Small intestine (tissue), 7 donors: ENCODE measurements at regions not wholly inside any gene's neighbourhood (a gene's known extent, or its start where the extent isn't known, plus 50 kb on each side); places are given as distances from the start of the nearest gene placed in this dataset.

Experiments used
- DNase-seq, 2 donors: peaks; one replicate each; pipeline versions ENCODE4 v3.0.0 to v3.0.0-alpha.2; 2013
- FAIRE-seq: peaks from 2 replicates; lab custom pipeline; 2012; peaks lifted over from hg19 to GRCh38; lab: Jason Lieb, UNC
- H3K27ac ChIP-seq, 3 donors: one replicate each; pipeline ENCODE4 v1.5.1; 2013; ENCODE audit warnings: low read length in 2 of 3, mild to moderate bottlenecking in 2 of 3, control low read depth in 1 of 3, inconsistent platforms in 1 of 3, low read depth in 1 of 3, moderate library complexity in 1 of 3
- H3K27me3 ChIP-seq, 3 donors: one replicate each; pipeline ENCODE4 v1.6.1; 2013; ENCODE audit warnings: low read length in 3 of 3, inconsistent platforms in 1 of 3; ENCODE audit not compliant: control insufficient read depth in 3 of 3, insufficient read depth in 3 of 3
- H3K36me3 ChIP-seq, 3 donors: one replicate each; pipeline ENCODE4 v1.6.1; 2013; ENCODE audit warnings: low read length in 3 of 3, inconsistent platforms in 1 of 3, low read depth in 1 of 3, mild to moderate bottlenecking in 1 of 3, moderate library complexity in 1 of 3; ENCODE audit not compliant: control insufficient read depth in 3 of 3, insufficient read depth in 2 of 3
- H3K4me1 ChIP-seq, 3 donors: one replicate each; pipeline ENCODE4 v1.6.1; 2013; ENCODE audit warnings: low read length in 2 of 3, inconsistent platforms in 1 of 3, low read depth in 1 of 3, mild to moderate bottlenecking in 1 of 3, moderate library complexity in 1 of 3; ENCODE audit not compliant: control insufficient read depth in 3 of 3, insufficient read depth in 2 of 3
- H3K4me3 ChIP-seq, 3 donors: one replicate each; pipeline ENCODE4 v1.5.1; 2013; ENCODE audit warnings: low read length in 3 of 3, control low read depth in 1 of 3, inconsistent platforms in 1 of 3, low read depth in 1 of 3, mild to moderate bottlenecking in 1 of 3, moderate library complexity in 1 of 3
- H3K9me3 ChIP-seq, 2 donors: one replicate each; pipeline ENCODE4 v1.6.1; 2013; ENCODE audit warnings: low read depth in 1 of 2, low read length in 1 of 2; ENCODE audit not compliant: control insufficient read depth in 2 of 2, insufficient read depth in 1 of 2
- WGBS, 3 donors: extraction: QIAGEN DNeasy Blood & Tissue Kit; methylation state at CpG; one replicate each; pipeline ENCODE4 v1.1.7; 2013; 5-methylcytosine and 5-hydroxymethylcytosine counted together
- donor health status: healthy with polysubstance abuse.
- donor health status: control.
- donor health status: control.
- donor health status: Bipolar disorder and iron deficiency.
- donor health status: healthy.

DNA sequence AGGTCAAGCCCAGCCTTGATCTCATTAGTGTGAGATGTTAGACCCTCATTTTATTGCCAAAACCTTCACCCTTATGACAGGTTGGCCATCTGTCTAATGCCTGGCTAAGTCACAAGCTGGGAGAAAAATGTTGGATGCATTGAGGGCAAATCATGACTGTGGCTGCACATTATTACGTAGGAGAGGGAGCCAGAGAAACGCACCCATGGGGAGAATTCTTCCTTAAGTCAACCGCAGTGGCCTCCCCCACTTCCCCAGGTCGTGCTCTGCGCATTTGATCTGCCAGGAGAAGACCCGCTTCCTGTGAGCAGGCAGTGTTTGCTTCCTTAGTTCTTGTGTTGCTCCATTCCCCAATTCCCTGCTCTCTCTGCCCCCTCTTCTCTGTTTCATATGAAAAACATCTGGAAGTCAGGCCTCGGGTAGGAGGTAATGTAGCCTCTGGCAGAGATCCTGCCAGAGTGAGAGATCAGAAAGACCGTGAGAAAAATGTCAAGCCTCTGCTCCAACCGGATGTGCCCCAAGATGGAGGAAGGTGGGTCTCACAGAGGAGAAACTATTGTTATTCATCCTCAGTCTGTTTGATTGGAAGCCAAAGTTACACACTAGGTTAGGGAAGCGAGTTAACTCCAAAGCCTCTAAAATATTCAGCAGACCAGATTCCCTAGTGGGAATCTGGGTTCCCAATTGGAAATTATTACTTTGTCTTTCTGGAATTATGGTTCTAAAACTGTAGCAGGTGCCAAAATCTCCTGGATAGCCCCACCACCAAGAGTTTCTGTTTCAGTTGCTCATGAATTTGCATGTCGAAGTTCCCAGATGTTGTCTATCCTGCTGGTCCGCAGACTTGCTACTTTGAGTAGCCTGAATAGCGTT lies 144.3 kb upstream of the PELI1 start:
- peaks cover 0 to 8% (median 2%) of the 10 kb centered on the region in 3 donors for H3K4me1 ChIP-seq
- no peaks in the 10 kb centered on the region for H3K27me3 ChIP-seq
- no peak for FAIRE-seq
- no peak overlapping the region for H3K27ac ChIP-seq
- no peak for DNase-seq
- 65 to 90% (median 81%) methylated on average over 13 of the region's 13 CpGs for WGBS, 3 donors
- no peaks in the 10 kb centered on the region for H3K36me3 ChIP-seq
- H3K9me3 ChIP-seq: no peaks in the 10 kb centered on the region
- no peak overlapping the region for H3K4me3 ChIP-seq

DNA sequence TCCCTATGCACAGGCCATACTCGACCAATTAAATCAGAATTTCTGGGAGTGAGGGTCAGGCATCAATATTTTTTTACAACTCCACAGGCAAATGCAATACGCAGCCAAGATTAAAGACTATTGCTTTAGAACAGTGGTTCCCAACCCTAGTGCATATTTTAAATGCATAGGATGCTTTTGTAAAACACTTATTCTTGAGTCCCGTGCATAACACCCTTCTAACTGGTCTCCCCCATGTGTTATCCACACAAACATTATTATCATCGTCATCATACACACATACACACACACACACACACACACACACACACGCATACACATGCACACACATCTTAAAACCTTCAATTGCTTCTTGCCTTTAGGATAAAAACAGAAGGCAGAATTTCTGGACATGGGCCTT lies 145.0 kb upstream of the PELI1 start:
- Histone ChIP-seq H3K4me3 (no peak overlapping the region), H3K36me3 (no peaks in the 10 kb centered on the region), H3K27me3 (no peaks in the 10 kb centered on the region), H3K9me3 (no peaks in the 10 kb centered on the region), H3K4me1 (peaks cover 0 to 4% (median 0%) of the 10 kb centered on the region in 3 donors), H3K27ac (no peak overlapping the region)
- 78 to 82% (median 79%) methylated on average over 5 of the region's 5 CpGs for WGBS, 3 donors
- DNase-seq: no peak
- FAIRE-seq: no peak

DNA sequence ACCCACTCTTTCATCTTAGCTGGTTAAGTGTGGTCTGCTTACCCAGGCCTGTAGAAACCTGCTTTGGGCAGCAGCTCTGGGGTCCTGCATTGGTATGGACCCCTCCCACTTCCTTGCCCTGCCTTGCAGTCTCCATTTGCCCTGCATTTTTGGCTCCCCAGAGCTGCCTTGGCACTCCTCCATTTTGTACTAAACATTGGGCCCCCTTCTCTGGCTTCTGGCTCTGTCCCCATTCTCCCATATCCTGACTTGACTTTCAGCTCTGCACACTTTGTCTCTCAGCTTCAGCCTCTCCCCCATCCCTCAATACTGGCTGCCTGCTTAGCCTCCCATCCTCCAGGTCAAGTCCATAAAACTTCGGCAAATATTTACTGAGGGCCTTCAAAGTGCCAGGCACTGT lies 145.5 kb upstream of the PELI1 start:
- Histone ChIP-seq H3K9me3 (no peaks in the 10 kb centered on the region), H3K4me1 (peaks cover 0 to 4% (median 0%) of the 10 kb centered on the region in 3 donors), H3K36me3 (no peaks in the 10 kb centered on the region), H3K27ac (no peak overlapping the region), H3K27me3 (no peaks in the 10 kb centered on the region), H3K4me3 (no peak overlapping the region)
- DNase-seq (no peak), FAIRE-seq (no peak)
- whole genome bisulfite sequencing, 3 donors: 79 to 88% (median 88%) methylated on average over 1 of the region's 1 CpG

DNA sequence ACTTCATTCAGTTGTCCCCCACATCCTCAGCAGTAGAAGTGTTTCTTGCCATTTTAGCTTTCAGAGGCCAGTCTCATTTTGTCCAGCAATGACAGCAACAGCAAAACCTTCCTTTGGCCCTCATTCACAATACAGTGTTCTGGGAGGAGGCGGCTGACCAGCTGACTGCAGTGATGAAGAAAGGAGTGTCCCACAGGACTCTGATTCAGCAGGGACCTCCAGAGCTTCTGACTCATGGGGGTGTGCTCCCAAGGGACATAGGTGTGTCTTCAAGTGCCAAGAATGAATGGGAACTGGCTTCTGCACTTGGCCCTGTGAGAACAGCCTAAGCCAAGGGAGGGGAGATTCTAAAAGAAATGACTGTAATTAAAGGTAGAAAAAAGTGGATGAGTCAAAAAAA lies 147.0 kb upstream of the PELI1 start:
- no peak overlapping the region for H3K27ac ChIP-seq
- no peak for FAIRE-seq

DNA sequence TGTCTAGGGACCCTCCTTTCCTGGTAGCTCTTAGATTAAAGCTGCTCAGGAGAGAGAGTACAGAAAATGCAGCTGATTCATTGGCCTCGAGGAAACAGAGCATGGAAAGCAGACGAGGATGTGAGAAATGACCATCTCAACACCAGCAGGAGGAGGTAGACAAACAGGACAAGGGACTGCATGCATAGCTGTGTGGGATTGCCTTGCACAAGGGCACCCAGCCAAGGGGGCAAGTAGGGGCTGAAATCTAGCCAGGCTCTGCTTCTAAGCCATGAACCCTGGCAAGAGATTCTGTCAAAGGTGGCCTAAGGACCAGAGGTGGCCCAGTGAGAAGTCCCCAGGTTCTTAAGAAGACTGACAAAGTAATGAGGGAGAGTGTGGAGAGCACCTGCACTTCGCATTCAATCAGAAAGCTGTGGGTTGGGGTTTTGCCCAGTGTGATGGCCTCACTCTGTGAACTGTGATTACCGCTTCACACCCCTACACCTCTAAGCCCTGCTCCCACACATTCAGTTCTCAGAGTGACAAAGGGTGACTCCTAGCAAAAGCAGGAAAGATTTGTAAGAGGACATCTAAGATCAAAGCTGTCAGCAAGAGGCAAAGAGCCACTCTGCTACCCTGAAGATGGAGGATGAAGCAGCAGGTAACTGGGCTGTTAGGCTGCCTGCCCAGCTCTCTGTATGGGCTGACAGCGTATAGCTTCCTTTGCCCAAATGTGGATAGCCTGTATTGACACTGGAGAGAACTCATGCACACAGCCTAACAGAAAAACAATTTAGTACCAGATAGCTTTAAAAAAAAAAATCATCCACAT lies 151.3 kb upstream of the PELI1 start:
- Histone ChIP-seq H3K9me3 (no peaks in the 10 kb centered on the region), H3K4me3 (no peak overlapping the region), H3K4me1 (no peaks in the 10 kb centered on the region), H3K27ac (no peak overlapping the region), H3K36me3 (no peaks in the 10 kb centered on the region), H3K27me3 (no peaks in the 10 kb centered on the region)
- no peak for DNase-seq
- 65 to 68% (median 67%) methylated on average over 5 of the region's 5 CpGs for WGBS, 3 donors
- no peak for FAIRE-seq

More for the DNA sequence above, 147.0 kb upstream of the PELI1 start:
- no peaks in the 10 kb centered on the region for H3K9me3 ChIP-seq
- no peak overlapping the region for H3K4me3 ChIP-seq
- no peaks in the 10 kb centered on the region for H3K36me3 ChIP-seq
- peaks cover 0 to 4% (median 0%) of the 10 kb centered on the region in 3 donors for H3K4me1 ChIP-seq
- 72 to 89% (median 85%) methylated on average over 1 of the region's 1 CpG for WGBS, 3 donors
- no peaks in the 10 kb centered on the region for H3K27me3 ChIP-seq
- peak in 1 of 2 donors; percentile 72 for DNase-seq

DNA sequence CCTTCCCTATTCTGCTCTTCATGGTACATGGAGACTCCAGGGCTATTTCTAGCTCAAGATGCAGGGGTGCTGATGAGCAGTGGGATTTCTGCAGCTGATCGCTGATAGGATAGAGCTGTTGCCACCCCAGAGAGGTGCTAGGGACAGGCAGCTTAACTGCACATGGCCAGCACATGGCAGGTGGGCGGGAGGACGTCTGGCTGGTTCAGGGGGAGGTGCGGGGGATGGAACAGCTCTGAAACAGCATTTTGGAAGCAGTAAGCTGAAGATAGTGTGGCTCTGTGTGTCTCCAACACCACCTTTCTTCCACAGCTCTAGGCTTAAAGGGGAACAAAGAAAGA lies 151.9 kb upstream of the PELI1 start:
- Histone ChIP-seq H3K27ac (no peak overlapping the region), H3K4me3 (no peak overlapping the region), H3K27me3 (no peaks in the 10 kb centered on the region), H3K36me3 (no peaks in the 10 kb centered on the region), H3K4me1 (no peaks in the 10 kb centered on the region), H3K9me3 (no peaks in the 10 kb centered on the region)
- FAIRE-seq: no peak
- no peak for DNase-seq
- 57 to 64% (median 57%) methylated on average over 4 of the region's 4 CpGs for WGBS, 3 donors

DNA sequence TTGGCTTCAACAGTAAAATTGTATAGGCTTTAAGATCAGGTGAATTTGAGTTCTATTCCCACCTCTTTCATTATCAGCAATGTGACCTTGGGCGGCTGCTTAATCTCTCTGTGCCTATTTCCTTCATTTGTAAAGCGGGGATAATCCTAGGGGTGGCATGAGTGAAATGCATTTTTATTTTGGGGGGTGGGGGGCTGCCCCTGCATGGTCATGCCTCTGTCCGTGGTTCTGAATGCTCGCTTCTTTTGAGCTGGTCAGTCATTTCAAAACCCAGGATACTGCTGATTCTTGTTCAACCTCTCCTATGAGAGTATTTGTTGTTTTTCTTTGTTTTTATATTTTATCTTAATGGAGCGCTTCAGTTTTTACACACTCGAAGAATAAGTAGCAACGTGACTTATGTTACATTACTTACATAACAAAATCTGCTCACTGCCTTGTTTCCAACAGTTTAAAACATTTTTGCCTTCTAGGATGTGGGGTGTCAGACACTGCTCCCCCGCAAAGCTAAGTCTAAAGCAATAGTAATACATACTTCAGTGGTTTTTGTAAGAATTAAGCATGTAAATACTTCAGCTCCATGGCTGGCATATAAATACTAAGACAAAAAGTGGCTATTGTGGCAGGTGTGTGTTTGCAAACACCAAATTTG lies 152.6 kb upstream of the PELI1 start:
- Histone ChIP-seq H3K27me3 (no peaks in the 10 kb centered on the region), H3K4me3 (no peak overlapping the region), H3K4me1 (no peaks in the 10 kb centered on the region), H3K27ac (no peak overlapping the region), H3K9me3 (no peaks in the 10 kb centered on the region), H3K36me3 (no peaks in the 10 kb centered on the region)
- WGBS, 3 donors: 74 to 89% (median 74%) methylated on average over 8 of the region's 8 CpGs
- DNase-seq: no peak
- no peak for FAIRE-seq

DNA sequence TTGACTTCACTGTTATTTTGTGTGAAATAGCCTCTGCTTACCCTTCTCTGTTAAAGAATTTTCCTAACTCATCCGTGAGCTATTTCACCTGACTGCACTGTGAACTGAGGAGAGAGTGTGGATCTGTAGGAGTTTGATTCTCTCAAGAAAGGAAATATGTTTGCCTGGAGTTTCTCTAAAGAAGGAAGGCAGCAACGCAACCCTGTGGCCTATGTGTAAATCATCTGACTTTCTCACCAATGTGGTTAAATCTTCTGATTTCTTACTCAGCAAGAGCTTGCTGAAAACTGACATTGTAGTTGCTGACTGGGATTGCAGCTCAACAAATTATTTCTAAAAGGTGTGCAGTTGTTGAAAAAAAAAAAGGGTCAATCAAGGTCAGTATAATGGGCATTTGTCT lies 153.9 kb upstream of the PELI1 start:
- H3K9me3 ChIP-seq: no peaks in the 10 kb centered on the region
- DNase-seq (no peak), FAIRE-seq (no peak)
- H3K27ac ChIP-seq: no peak overlapping the region
- no peaks in the 10 kb centered on the region for H3K4me1 ChIP-seq
- H3K4me3 ChIP-seq: no peak overlapping the region
- no peaks in the 10 kb centered on the region for H3K36me3 ChIP-seq
- WGBS, 3 donors: 73 to 86% (median 81%) methylated on average over 2 of the region's 2 CpGs
- H3K27me3 ChIP-seq: no peaks in the 10 kb centered on the region
